GM12878 (cell line): ENCODE measurements at regions not wholly inside any gene's neighbourhood (a gene's known extent, or its start where the extent isn't known, plus 50 kb on each side); places are given as distances from the start of the nearest gene placed in this dataset.

Source experiments
- CBFB ChIP-seq: IDR thresholded peaks from 2 replicates; pipeline ENCODE4 v1.6.1; 2016; ENCODE audit warnings: antibody characterized with exemption, low read depth
- TF ChIP-seq, protein P1 (sequence below), 3 experiments: IDR thresholded peaks in 2 of 3; conservative IDR thresholded peaks in 1 of 3; 2 replicates each; pipeline ENCODE4 v1.5.1; 2011; ENCODE audit warnings: low read depth in 3 of 3, low read length in 3 of 3, mild to moderate bottlenecking in 3 of 3, control low read depth in 2 of 3, moderate library complexity in 2 of 3, inconsistent platforms in 1 of 3, mixed read lengths in 1 of 3; ENCODE audit not compliant: control insufficient read depth in 2 of 3, insufficient read depth in 1 of 3; ENCODE audit errors: extremely low read depth in 1 of 3

DNA sequence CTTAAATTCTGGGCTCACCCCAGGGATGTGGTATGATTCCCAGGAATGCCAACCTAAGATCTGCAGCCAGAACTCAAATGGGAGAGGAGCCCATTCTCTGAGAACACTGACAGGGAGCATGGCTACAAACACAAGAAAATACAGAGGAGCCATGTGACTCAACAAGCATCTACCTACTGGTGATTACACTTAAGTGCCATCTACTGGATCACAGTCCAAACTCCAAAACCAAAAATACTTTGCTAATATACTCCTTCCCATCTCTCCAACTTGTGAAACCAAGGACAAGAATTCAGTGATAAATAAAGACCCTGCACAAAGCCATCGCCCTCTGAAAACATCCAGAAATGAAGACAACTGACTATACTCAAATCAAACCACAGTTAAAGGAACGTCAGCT is 116.9 kb downstream of the NR4A2 start:
- TF ChIP-seq, protein P1, sequence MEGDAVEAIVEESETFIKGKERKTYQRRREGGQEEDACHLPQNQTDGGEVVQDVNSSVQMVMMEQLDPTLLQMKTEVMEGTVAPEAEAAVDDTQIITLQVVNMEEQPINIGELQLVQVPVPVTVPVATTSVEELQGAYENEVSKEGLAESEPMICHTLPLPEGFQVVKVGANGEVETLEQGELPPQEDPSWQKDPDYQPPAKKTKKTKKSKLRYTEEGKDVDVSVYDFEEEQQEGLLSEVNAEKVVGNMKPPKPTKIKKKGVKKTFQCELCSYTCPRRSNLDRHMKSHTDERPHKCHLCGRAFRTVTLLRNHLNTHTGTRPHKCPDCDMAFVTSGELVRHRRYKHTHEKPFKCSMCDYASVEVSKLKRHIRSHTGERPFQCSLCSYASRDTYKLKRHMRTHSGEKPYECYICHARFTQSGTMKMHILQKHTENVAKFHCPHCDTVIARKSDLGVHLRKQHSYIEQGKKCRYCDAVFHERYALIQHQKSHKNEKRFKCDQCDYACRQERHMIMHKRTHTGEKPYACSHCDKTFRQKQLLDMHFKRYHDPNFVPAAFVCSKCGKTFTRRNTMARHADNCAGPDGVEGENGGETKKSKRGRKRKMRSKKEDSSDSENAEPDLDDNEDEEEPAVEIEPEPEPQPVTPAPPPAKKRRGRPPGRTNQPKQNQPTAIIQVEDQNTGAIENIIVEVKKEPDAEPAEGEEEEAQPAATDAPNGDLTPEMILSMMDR (IDR thresholded peaks at IDR 0.05 in 2 of 3, conservative IDR thresholded peaks at IDR 0.05 in 1 of 3; ENCODE audit: control insufficient read depth in 2 of 3, extremely low read depth in 1 of 3, insufficient read depth in 1 of 3, low read depth in 3 of 3, low read length in 3 of 3), result no peak
- TF ChIP-seq CBFB, result no peak
